Esophagus muscularis mucosa (tissue), 4 donors: ENCODE measurements at regions not wholly inside any gene's neighbourhood (a gene's known extent, or its start where the extent isn't known, plus 50 kb on each side); places are given as distances from the start of the nearest gene placed in this dataset.

Source experiments
- EP300 ChIP-seq: sonication (generic); formaldehyde crosslinking; IDR thresholded peaks from one replicate; pipeline ENCODE4 v1.6.1; 2017; ENCODE audit warnings: antibody characterized with exemption
- POLR2A ChIP-seq: fragments of 450-650 bp; IDR thresholded peaks from one replicate; pipeline ENCODE4 v1.6.1; 2017; ENCODE audit warnings: antibody characterized with exemption, moderate library complexity, mild to moderate bottlenecking, low read depth
- TF ChIP-seq, protein P1 (sequence below), 3 experiments: fragments of 200-600 bp in 2 of 3; fragments of 450-650 bp in 1 of 3; sonication (generic) in 2 of 3; IDR thresholded peaks; one replicate each; pipeline ENCODE4 v1.5.1; 2017 to 2019; ENCODE audit warnings: antibody characterized with exemption in 3 of 3, mild to moderate bottlenecking in 2 of 3, moderate library complexity in 1 of 3

DNA sequence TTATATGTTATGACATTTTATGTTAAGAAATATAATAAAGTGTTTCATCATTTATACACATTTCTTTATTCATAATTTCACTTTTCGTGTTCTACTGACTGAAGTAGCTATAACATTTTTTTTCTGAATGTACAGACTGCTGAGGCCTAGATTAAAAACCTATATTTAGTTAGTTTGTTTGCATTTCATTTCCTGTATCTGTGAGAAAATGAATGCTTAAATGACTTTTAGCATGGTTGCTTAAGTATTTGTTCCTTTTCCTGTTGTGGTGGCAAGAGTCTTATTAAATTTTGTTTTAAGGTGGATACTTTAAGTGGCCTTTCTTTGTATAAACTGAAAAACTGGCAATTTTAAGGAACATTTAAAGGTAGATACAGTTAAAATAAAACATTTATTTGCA is 779.7 kb upstream of the MAN1A1 start:
- TF ChIP-seq POLR2A (no peak), EP300 (no peak)
- TF ChIP-seq, protein P1, sequence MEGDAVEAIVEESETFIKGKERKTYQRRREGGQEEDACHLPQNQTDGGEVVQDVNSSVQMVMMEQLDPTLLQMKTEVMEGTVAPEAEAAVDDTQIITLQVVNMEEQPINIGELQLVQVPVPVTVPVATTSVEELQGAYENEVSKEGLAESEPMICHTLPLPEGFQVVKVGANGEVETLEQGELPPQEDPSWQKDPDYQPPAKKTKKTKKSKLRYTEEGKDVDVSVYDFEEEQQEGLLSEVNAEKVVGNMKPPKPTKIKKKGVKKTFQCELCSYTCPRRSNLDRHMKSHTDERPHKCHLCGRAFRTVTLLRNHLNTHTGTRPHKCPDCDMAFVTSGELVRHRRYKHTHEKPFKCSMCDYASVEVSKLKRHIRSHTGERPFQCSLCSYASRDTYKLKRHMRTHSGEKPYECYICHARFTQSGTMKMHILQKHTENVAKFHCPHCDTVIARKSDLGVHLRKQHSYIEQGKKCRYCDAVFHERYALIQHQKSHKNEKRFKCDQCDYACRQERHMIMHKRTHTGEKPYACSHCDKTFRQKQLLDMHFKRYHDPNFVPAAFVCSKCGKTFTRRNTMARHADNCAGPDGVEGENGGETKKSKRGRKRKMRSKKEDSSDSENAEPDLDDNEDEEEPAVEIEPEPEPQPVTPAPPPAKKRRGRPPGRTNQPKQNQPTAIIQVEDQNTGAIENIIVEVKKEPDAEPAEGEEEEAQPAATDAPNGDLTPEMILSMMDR (IDR thresholded peaks at IDR 0.05): no peak
